LNCaP clone FGC (cell line): ENCODE measurements at regions not wholly inside any gene's neighbourhood (a gene's known extent, or its start where the extent isn't known, plus 50 kb on each side); places are given as distances from the start of the nearest gene placed in this dataset.

ENCODE experiments used
- DNase-seq: peaks from one replicate; pipeline ENCODE4 v3.0.0-alpha.2; 2011; ENCODE audit warnings: low read depth
- H3K4me3 ChIP-seq: 2 replicates; pipeline ENCODE4 v1.5.1; 2011; ENCODE audit warnings: mild to moderate bottlenecking, low read depth, low read length, control low read depth
- TF ChIP-seq, protein P1 (sequence below): IDR thresholded peaks from 2 replicates; pipeline ENCODE4 v1.5.1; 2012; ENCODE audit warnings: mild to moderate bottlenecking; ENCODE audit not compliant: control insufficient read depth, insufficient read depth; ENCODE audit errors: extremely low read depth

DNA sequence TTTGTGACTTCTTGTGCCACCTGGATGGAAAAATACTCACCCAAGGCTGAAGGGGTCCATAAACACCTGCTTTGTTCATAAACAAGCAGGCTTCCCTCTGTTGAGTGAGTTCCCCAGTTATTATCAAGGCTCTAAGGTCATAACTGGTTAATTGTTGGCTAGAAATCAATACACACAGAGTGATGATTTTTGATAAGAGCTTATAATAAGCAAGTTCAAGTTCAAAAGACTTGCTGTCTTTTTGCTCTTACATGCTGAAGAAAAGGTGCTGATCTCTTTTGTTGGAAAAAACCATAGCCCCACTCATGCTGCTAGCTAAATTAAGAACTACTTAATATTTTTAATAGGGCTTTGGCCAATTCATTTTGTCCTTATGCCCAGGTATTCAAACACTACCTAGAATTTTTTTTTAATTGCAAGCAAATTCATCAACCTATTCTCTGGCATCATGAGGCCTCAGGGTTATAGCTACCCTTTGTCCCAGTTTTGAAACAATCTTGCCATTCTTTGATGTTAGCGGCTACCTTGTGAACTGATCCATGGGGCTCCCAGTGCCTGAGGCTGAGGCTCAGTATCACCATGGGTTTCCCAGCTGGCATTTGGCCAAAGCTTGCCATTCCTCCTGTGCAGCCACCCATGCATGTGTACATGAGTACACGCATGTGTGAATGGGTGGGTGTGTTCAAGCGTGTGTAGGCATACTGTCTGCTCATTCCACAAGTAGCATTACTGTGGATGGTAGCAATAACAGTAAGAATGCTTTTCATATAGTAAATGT lies 127.6 kb upstream of the LPP start:
- DNase-seq = no peak
- TF ChIP-seq, protein P1, sequence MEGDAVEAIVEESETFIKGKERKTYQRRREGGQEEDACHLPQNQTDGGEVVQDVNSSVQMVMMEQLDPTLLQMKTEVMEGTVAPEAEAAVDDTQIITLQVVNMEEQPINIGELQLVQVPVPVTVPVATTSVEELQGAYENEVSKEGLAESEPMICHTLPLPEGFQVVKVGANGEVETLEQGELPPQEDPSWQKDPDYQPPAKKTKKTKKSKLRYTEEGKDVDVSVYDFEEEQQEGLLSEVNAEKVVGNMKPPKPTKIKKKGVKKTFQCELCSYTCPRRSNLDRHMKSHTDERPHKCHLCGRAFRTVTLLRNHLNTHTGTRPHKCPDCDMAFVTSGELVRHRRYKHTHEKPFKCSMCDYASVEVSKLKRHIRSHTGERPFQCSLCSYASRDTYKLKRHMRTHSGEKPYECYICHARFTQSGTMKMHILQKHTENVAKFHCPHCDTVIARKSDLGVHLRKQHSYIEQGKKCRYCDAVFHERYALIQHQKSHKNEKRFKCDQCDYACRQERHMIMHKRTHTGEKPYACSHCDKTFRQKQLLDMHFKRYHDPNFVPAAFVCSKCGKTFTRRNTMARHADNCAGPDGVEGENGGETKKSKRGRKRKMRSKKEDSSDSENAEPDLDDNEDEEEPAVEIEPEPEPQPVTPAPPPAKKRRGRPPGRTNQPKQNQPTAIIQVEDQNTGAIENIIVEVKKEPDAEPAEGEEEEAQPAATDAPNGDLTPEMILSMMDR = no peak
- H3K4me3 ChIP-seq = no peak overlapping the region

- TF ChIP-seq, protein P1 = no peak
- no peak overlapping the region for H3K4me3 ChIP-seq
- no peak for DNase-seq
Observed at GRCh38 chr3:188031121-188031520, 122.8 kb upstream of the LPP start.

DNA sequence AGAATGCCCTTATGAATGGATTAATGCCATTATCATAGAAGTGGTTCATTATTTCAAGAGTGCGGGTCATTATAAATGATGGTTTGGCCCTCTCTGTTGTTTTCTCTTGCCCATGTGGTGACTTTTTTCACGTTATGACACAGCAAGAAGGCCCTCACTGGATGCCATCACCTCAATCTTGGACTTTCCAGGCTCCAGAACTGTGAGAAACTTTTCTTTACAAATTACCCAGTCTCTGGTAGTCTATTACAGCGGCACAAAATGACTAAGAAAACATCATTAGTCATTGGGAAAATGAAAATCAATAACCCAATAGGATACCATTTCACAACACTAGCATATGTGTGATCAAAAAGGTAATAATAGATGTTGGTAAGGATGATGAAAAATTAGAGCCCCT lies 119.0 kb upstream of the LPP start:
- DNase-seq = no peak
- no peak overlapping the region for H3K4me3 ChIP-seq
- TF ChIP-seq, protein P1 = no peak

DNA sequence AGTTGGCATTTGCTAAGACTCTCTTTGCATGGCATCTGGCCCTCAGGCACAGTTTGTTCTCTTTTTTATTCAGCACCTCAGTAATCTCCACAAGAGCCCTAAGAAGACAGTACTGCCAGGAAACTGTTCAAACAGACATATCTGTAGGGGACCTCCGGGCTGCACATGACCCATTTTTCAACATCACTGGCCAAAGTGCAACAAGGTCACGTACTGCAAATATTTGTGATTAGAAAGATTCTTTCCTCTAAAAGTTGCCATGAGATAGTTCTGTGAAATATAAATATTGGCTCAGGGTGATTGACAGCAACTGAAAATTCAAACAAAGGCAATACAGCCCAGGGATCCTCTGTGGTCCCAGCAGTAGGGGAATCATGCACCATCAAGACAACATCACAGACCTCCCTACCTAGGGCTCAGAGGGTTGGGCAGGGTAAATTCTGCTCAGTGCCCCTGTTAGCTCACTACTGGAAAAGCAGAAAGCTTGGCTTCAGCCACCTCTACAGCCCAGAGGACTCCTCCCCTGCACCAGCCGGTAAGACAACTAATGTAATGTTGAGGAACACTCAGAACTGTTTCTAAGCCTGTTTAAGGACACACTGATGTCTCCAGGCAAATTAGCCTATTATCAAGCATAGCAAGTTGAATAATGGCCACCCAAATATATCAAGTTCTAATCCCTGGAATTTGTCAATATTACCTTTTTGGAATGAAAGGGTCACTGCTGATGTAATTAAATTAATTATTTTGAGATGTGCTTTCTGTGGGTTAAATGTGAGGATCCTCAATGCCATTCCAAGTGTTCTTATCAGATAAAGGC lies 117.4 kb upstream of the LPP start:
- DNase-seq = peak; percentile 99
- TF ChIP-seq, protein P1 = no peak

GRCh38 chr3:188037195-188037718 lies 116.7 kb upstream of the LPP start:
- DNase-seq = peak; percentile 84
- H3K4me3 ChIP-seq = no peak overlapping the region

More for the DNA sequence above, 117.4 kb upstream of the LPP start:
- H3K4me3 ChIP-seq = no peak overlapping the region

DNA sequence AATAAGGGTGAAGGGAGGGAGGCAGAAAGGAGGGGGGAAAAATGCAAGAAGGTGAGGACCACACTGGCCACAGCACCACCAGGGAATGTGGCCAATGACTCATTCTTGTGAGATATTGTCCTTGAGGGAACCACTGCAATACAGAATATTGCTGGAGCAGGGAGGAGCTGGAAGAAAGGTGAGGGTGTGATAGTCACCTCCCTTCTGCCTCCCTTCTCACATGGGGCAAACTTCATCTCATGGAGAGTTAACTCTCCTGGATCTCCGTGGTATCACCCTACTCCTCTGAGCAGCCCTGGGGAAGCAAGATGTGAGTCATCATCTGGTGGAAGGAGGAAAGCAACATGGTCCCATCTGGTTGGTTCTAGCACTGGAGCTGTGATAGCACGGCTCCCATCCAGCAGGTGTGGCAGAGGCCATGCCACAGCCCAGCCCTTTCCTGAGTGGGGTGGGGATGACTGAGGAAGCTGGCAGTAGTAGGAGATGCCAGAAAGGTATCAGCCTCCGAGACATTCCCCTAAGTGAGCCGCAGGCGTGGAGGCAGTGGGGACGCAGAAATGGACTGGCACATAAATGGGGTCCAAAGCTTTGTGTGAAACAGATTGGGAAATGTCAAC lies 115.9 kb upstream of the LPP start:
- TF ChIP-seq, protein P1 = no peak
- DNase-seq = no peak
- no peak overlapping the region for H3K4me3 ChIP-seq

More at GRCh38 chr3:188037195-188037718, 116.7 kb upstream of the LPP start:
- TF ChIP-seq, protein P1 = peak; percentile 66
